Lower lobe of right lung (tissue), 2 donors: ENCODE measurements at regions not wholly inside any gene's neighbourhood (a gene's known extent, or its start where the extent isn't known, plus 50 kb on each side); places are given as distances from the start of the nearest gene placed in this dataset.

ENCODE experiments used
- ATAC-seq, 2 donors: fragments of 200-7000 bp; cut with Tn5 transposase; one replicate each; pipeline ENCODE4 v1.9.1; 2020 to 2022; ENCODE audit warnings: mild to moderate bottlenecking in 2 of 2, moderate library complexity in 2 of 2
- DNase-seq: peaks from one replicate; pipeline ENCODE4 v3.0.0-alpha.2; 2020
- H3K27ac ChIP-seq: fragments of 200-600 bp; one replicate; pipeline ENCODE4 v1.8.0; 2022
- H3K27me3 ChIP-seq: fragments of 200-600 bp; one replicate; pipeline ENCODE4 v1.8.0; 2022; ENCODE audit warnings: low read depth
- H3K36me3 ChIP-seq: fragments of 200-600 bp; one replicate; pipeline ENCODE4 v1.8.0; 2022; ENCODE audit warnings: mild to moderate bottlenecking
- H3K4me1 ChIP-seq: fragments of 200-600 bp; one replicate; pipeline ENCODE4 v1.8.0; 2022
- H3K4me3 ChIP-seq: fragments of 200-600 bp; one replicate; pipeline ENCODE4 v1.8.0; 2022; ENCODE audit warnings: mild to moderate bottlenecking
- H3K9me3 ChIP-seq: fragments of 200-600 bp; one replicate; pipeline ENCODE4 v1.8.0; 2022
- CTCF ChIP-seq: fragments of 200-600 bp; IDR thresholded peaks from one replicate; pipeline ENCODE4 v1.8.0; 2022; ENCODE audit warnings: antibody characterized with exemption, mild to moderate bottlenecking
- intact Hi-C: fragments of 100-400 bp; cut with DNase I; formaldehyde crosslinking; loops from one replicate; pipeline ENCODE4 v1.11.0; 2022
- donor health status: DM: no; HTN: yes; CAD: no; lungs with severe emphysema.

- no peak for DNase-seq
Measured at GRCh38 chr11:119975561-119976152, 162.3 kb downstream of the TRIM29 start.

GRCh38 chr11:119974467-119974866 is 163.4 kb downstream of the TRIM29 start:
- Histone ChIP-seq H3K4me1 (no peaks in the 10 kb centered on the region), H3K4me3 (no peak overlapping the region), H3K27me3 (peaks cover 6% of the 10 kb centered on the region), H3K9me3 (no peaks in the 10 kb centered on the region), H3K36me3 (no peaks in the 10 kb centered on the region), H3K27ac (no peak overlapping the region)
- TF ChIP-seq CTCF = no peak
- ATAC-seq (no peak), DNase-seq (no peak)
- intact Hi-C loops = no loop called here

More at GRCh38 chr11:119975561-119976152, 162.3 kb downstream of the TRIM29 start:
- Histone ChIP-seq H3K4me3 (no peak overlapping the region), H3K36me3 (no peaks in the 10 kb centered on the region), H3K27me3 (peaks cover 12% of the 10 kb centered on the region), H3K4me1 (no peaks in the 10 kb centered on the region), H3K9me3 (no peaks in the 10 kb centered on the region), H3K27ac (no peak overlapping the region)
- no peak for ATAC-seq
- TF ChIP-seq CTCF = no peak
- intact Hi-C loops = no loop called here

- Histone ChIP-seq H3K4me3 (no peak overlapping the region), H3K27ac (no peak overlapping the region), H3K4me1 (no peaks in the 10 kb centered on the region), H3K9me3 (no peaks in the 10 kb centered on the region), H3K27me3 (peaks cover 3% of the 10 kb centered on the region), H3K36me3 (no peaks in the 10 kb centered on the region)
- no peak for TF ChIP-seq CTCF
- intact Hi-C loops = no loop called here
- no peak for DNase-seq
- ATAC-seq = no peak
Measured at GRCh38 chr11:119974051-119974450, 163.9 kb downstream of the TRIM29 start.

GRCh38 chr11:119972281-119972680 is 165.6 kb downstream of the TRIM29 start:
- peaks cover 3% of the 10 kb centered on the region for H3K27me3 ChIP-seq
- no peak for TF ChIP-seq CTCF
- ATAC-seq (no peak), DNase-seq (no peak)
- no peak overlapping the region for H3K27ac ChIP-seq
- no peak overlapping the region for H3K4me3 ChIP-seq
- no peaks in the 10 kb centered on the region for H3K36me3 ChIP-seq
- no peaks in the 10 kb centered on the region for H3K9me3 ChIP-seq
- intact Hi-C loops = no loop called here
- no peaks in the 10 kb centered on the region for H3K4me1 ChIP-seq

- Histone ChIP-seq H3K4me1 (no peaks in the 10 kb centered on the region), H3K9me3 (no peaks in the 10 kb centered on the region), H3K27me3 (peaks cover 3% of the 10 kb centered on the region), H3K4me3 (no peak overlapping the region), H3K36me3 (no peaks in the 10 kb centered on the region), H3K27ac (no peak overlapping the region)
- no peak for DNase-seq
- intact Hi-C loops = no loop called here
- no peak for TF ChIP-seq CTCF
- ATAC-seq = no peak
Measured at GRCh38 chr11:119970555-119971304, 167.2 kb downstream of the TRIM29 start.
